ENCODE measurements at regions not wholly inside any gene's neighbourhood (a gene's known extent, or its start where the extent isn't known, plus 50 kb on each side); places are given as distances from the start of the nearest gene placed in this dataset.

- no peak for ATAC-seq
- TF ChIP-seq CSRNP3 (CRISPR knock-in tag; IDR thresholded peaks at IDR 0.05) (no peak), ZC3H10 (CRISPR knock-in tag; IDR thresholded peaks at IDR 0.05) (no peak), ZFP30 (CRISPR knock-in tag; IDR thresholded peaks at IDR 0.05) (no peak), TCF4 (CRISPR knock-in tag; IDR thresholded peaks at IDR 0.05; ENCODE audit: borderline replicate concordance) (no peak), ISL1 (CRISPR knock-in tag; IDR thresholded peaks at IDR 0.05) (no peak), POU6F1 (CRISPR knock-in tag; IDR thresholded peaks at IDR 0.05; ENCODE audit: borderline replicate concordance, low read depth) (no peak), TOX (CRISPR knock-in tag; IDR thresholded peaks at IDR 0.05; ENCODE audit: borderline replicate concordance) (no peak), ESRRG (CRISPR knock-in tag; IDR thresholded peaks at IDR 0.05) (no peak), ZNF70 (CRISPR knock-in tag; IDR thresholded peaks at IDR 0.05) (no peak), ZNF8 (CRISPR knock-in tag; IDR thresholded peaks at IDR 0.05) (no peak), ARNTL (CRISPR knock-in tag; IDR thresholded peaks at IDR 0.05; ENCODE audit: borderline replicate concordance, low read depth) (no peak), OSR1 (CRISPR knock-in tag; IDR thresholded peaks at IDR 0.05) (no peak)
These were observed 379.9 kb downstream of the ADAM29 start for GRCh38 chr4:175297965-175298565.

GRCh38 chr4:175306436-175306835, 388.3 kb downstream of the ADAM29 start:
- TF ChIP-seq SNAI2 (CRISPR knock-in tag; IDR thresholded peaks at IDR 0.05): no peak
- no peak for TF ChIP-seq BACH2 (CRISPR knock-in tag; IDR thresholded peaks at IDR 0.05; ENCODE audit: borderline replicate concordance)
- no peak for TF ChIP-seq TCF4 (CRISPR knock-in tag; IDR thresholded peaks at IDR 0.05; ENCODE audit: borderline replicate concordance)
- no peak for TF ChIP-seq OSR1 (CRISPR knock-in tag; IDR thresholded peaks at IDR 0.05)
- TF ChIP-seq CSDC2 (CRISPR knock-in tag; IDR thresholded peaks at IDR 0.05): no peak
- TF ChIP-seq ZC3H10 (CRISPR knock-in tag; IDR thresholded peaks at IDR 0.05): no peak
- ATAC-seq: no peak

GRCh38 chr4:175307326-175307725, 389.2 kb downstream of the ADAM29 start:
- no peak for ATAC-seq
- no peak for TF ChIP-seq OSR1 (CRISPR knock-in tag; IDR thresholded peaks at IDR 0.05)
- TF ChIP-seq TOX (CRISPR knock-in tag; IDR thresholded peaks at IDR 0.05; ENCODE audit: borderline replicate concordance): no peak
- TF ChIP-seq ZC3H10 (CRISPR knock-in tag; IDR thresholded peaks at IDR 0.05): no peak
- TF ChIP-seq PATZ1 (CRISPR knock-in tag; IDR thresholded peaks at IDR 0.05; ENCODE audit: borderline replicate concordance): no peak
- no peak for TF ChIP-seq ZFP30 (CRISPR knock-in tag; IDR thresholded peaks at IDR 0.05)
- TF ChIP-seq ZNF565 (CRISPR knock-in tag; conservative IDR thresholded peaks at IDR 0.05; ENCODE audit: low read depth): no peak
- no peak for TF ChIP-seq CREB5 (CRISPR knock-in tag; IDR thresholded peaks at IDR 0.05; ENCODE audit: low read depth)
- no peak for TF ChIP-seq SNAI2 (CRISPR knock-in tag; IDR thresholded peaks at IDR 0.05)
- TF ChIP-seq ZFP3 (CRISPR knock-in tag; IDR thresholded peaks at IDR 0.05): no peak
- no peak for TF ChIP-seq CSDC2 (CRISPR knock-in tag; IDR thresholded peaks at IDR 0.05)

- ATAC-seq: no peak
- TF ChIP-seq ARNTL (CRISPR knock-in tag; IDR thresholded peaks at IDR 0.05; ENCODE audit: borderline replicate concordance, low read depth) (no peak), TSHZ2 (CRISPR knock-in tag; IDR thresholded peaks at IDR 0.05) (no peak), ZNF70 (CRISPR knock-in tag; IDR thresholded peaks at IDR 0.05) (no peak), TOX (CRISPR knock-in tag; IDR thresholded peaks at IDR 0.05; ENCODE audit: borderline replicate concordance) (no peak), ESRRG (CRISPR knock-in tag; IDR thresholded peaks at IDR 0.05) (no peak), TCF4 (CRISPR knock-in tag; IDR thresholded peaks at IDR 0.05; ENCODE audit: borderline replicate concordance) (no peak), CREB5 (CRISPR knock-in tag; IDR thresholded peaks at IDR 0.05; ENCODE audit: low read depth) (no peak), ZFP3 (CRISPR knock-in tag; IDR thresholded peaks at IDR 0.05) (no peak), ISL1 (CRISPR knock-in tag; IDR thresholded peaks at IDR 0.05) (no peak), SNAI2 (CRISPR knock-in tag; IDR thresholded peaks at IDR 0.05) (no peak), CSDC2 (CRISPR knock-in tag; IDR thresholded peaks at IDR 0.05) (no peak)
These were observed 390.1 kb downstream of the ADAM29 start for GRCh38 chr4:175308236-175308635.
